Epithelial cell of proximal tubule (primary cell): ENCODE measurements at regions not wholly inside any gene's neighbourhood (a gene's known extent, or its start where the extent isn't known, plus 50 kb on each side); places are given as distances from the start of the nearest gene placed in this dataset.

Source experiments
- DNase-seq: peaks from one replicate; pipeline ENCODE4 v3.0.0-alpha.2; 2011; ENCODE audit warnings: low read depth
- H3K4me3 ChIP-seq: 2 replicates; pipeline ENCODE4 v1.5.1; 2011; ENCODE audit warnings: low read depth, mild to moderate bottlenecking, low read length
- CTCF ChIP-seq: conservative IDR thresholded peaks from 2 replicates; pipeline ENCODE4 v1.5.1; 2012; ENCODE audit warnings: low read depth, mild to moderate bottlenecking, low read length

- TF ChIP-seq CTCF = no peak
- no peak overlapping the region for H3K4me3 ChIP-seq
- no peak for DNase-seq
Measured at GRCh38 chr13:80671773-80672172, 330.8 kb upstream of the SPRY2 start.

GRCh38 chr13:80669112-80669511 lies 328.2 kb upstream of the SPRY2 start:
- no peak for TF ChIP-seq CTCF
- no peak for DNase-seq
- H3K4me3 ChIP-seq = no peak overlapping the region

GRCh38 chr13:80668452-80668851 lies 327.5 kb upstream of the SPRY2 start:
- no peak overlapping the region for H3K4me3 ChIP-seq
- no peak for DNase-seq
- TF ChIP-seq CTCF = no peak

GRCh38 chr13:80666782-80667552 lies 326.0 kb upstream of the SPRY2 start:
- TF ChIP-seq CTCF = no peak
- no peak for DNase-seq
- H3K4me3 ChIP-seq = no peak overlapping the region

GRCh38 chr13:80665792-80666333 lies 324.9 kb upstream of the SPRY2 start:
- no peak for DNase-seq
- TF ChIP-seq CTCF = no peak
- no peak overlapping the region for H3K4me3 ChIP-seq

- no peak for DNase-seq
- H3K4me3 ChIP-seq = no peak overlapping the region
- no peak for TF ChIP-seq CTCF
Measured at GRCh38 chr13:80664950-80665349, 324.0 kb upstream of the SPRY2 start.

GRCh38 chr13:80663788-80664187 lies 322.9 kb upstream of the SPRY2 start:
- no peak overlapping the region for H3K4me3 ChIP-seq
- no peak for DNase-seq
- TF ChIP-seq CTCF = no peak
